GM23248 (cell line): ENCODE measurements at regions not wholly inside any gene's neighbourhood (a gene's known extent, or its start where the extent isn't known, plus 50 kb on each side); places are given as distances from the start of the nearest gene placed in this dataset.

Source experiments
- DNase-seq: peaks from one replicate; pipeline ENCODE4 v3.0.0-alpha.2; 2015
- H2AFZ ChIP-seq: fragments of 200-600 bp; sonication (generic); 2 replicates; pipeline ENCODE4 v1.6.1; 2016; ENCODE audit warnings: antibody characterized with exemption
- H3F3A ChIP-seq: fragments of 200-600 bp; sonication (generic); 2 replicates; pipeline ENCODE4 v1.6.1; 2016; ENCODE audit warnings: mild to moderate bottlenecking, antibody characterized with exemption, mixed run types; ENCODE audit not compliant: insufficient read depth
- H3K27ac ChIP-seq: fragments of 200-600 bp; sonication (generic); 2 replicates; pipeline ENCODE4 v1.5.1; 2016; ENCODE audit warnings: mild to moderate bottlenecking
- H3K27me3 ChIP-seq: fragments of 200-600 bp; sonication (generic); replicated peaks from 2 replicates; pipeline ENCODE4 v1.6.1; 2016; ENCODE audit warnings: mild to moderate bottlenecking; ENCODE audit not compliant: insufficient read depth
- H3K36me3 ChIP-seq: fragments of 200-600 bp; sonication (generic); 2 replicates; pipeline ENCODE4 v1.6.1; 2016; ENCODE audit warnings: low read depth, mild to moderate bottlenecking
- H3K4me1 ChIP-seq: fragments of 200-600 bp; sonication (generic); 2 replicates; pipeline ENCODE4 v1.6.1; 2016; ENCODE audit warnings: mild to moderate bottlenecking; ENCODE audit not compliant: insufficient read depth
- H3K4me2 ChIP-seq: fragments of 200-600 bp; sonication (generic); one replicate; pipeline ENCODE4 v1.6.1; 2016; ENCODE audit warnings: mild to moderate bottlenecking; ENCODE audit not compliant: unreplicated experiment
- H3K4me3 ChIP-seq: fragments of 200-600 bp; sonication (generic); 2 replicates; pipeline ENCODE4 v1.5.1; 2016; ENCODE audit warnings: mild to moderate bottlenecking
- H3K79me2 ChIP-seq: fragments of 200-600 bp; sonication (generic); 2 replicates; pipeline ENCODE4 v1.6.1; 2016; ENCODE audit warnings: mild to moderate bottlenecking; ENCODE audit not compliant: insufficient read depth
- H3K9ac ChIP-seq: fragments of 200-600 bp; sonication (generic); 2 replicates; pipeline ENCODE4 v1.6.1; 2016; ENCODE audit warnings: mild to moderate bottlenecking
- H3K9me2 ChIP-seq: fragments of 200-600 bp; sonication (generic); 2 replicates; pipeline ENCODE4 v1.6.1; 2016; ENCODE audit warnings: mixed run types, mild to moderate bottlenecking, moderate library complexity; ENCODE audit not compliant: insufficient read depth
- H3K9me3 ChIP-seq: fragments of 200-600 bp; sonication (generic); one replicate; pipeline ENCODE4 v1.6.1; 2017; ENCODE audit warnings: low read depth
- H4K20me1 ChIP-seq: fragments of 200-600 bp; sonication (generic); 2 replicates; pipeline ENCODE4 v1.6.0; 2016; ENCODE audit not compliant: insufficient read depth
- EZH2 ChIP-seq: fragments of 200-600 bp; sonication (generic); IDR thresholded peaks from 2 replicates; pipeline ENCODE4 v1.6.1; 2018; ENCODE audit warnings: antibody characterized with exemption, mild to moderate bottlenecking; ENCODE audit not compliant: insufficient read depth, poor library complexity, severe bottlenecking
- EZH2phosphoT487 ChIP-seq: fragments of 200-600 bp; sonication (generic); IDR thresholded peaks from 2 replicates; pipeline ENCODE4 v1.6.1; 2018; ENCODE audit warnings: antibody characterized with exemption, moderate library complexity, mild to moderate bottlenecking, low read depth; ENCODE audit not compliant: insufficient read depth
- WGBS, 2 experiments: methylation state at CpG; one replicate each; pipeline ENCODE4 v1.1.6; 2015 to 2017; ENCODE audit warnings: low lambda C conversion rate in 2 of 2, low coverage in 1 of 2; ENCODE audit errors: missing lambda C conversion rate in 2 of 2; 5-methylcytosine and 5-hydroxymethylcytosine counted together
- in situ Hi-C: fragments of 300-500 bp; cut with MboI; formaldehyde crosslinking; loops from 2 replicates; pipeline ENCODE4 v1.15.0; 2020

GRCh38 chr1:199743227-199743626, 284.3 kb upstream of the NR5A2 start:
- peaks cover 12% of the 10 kb centered on the region for H3K4me1 ChIP-seq
- H4K20me1 ChIP-seq = no peaks in the 10 kb centered on the region
- no peaks in the 10 kb centered on the region for H3K36me3 ChIP-seq
- H3K27ac ChIP-seq = no peak overlapping the region; the same call in 1 of the 2 replicates
- no peaks in the 10 kb centered on the region for H3K9me3 ChIP-seq
- H3F3A ChIP-seq = peaks cover 3% of the 10 kb centered on the region; the same call in 1 of the 2 replicates
- H3K9ac ChIP-seq = no peak overlapping the region
- in situ Hi-C loops = no loop called here
- no peak overlapping the region for H2AFZ ChIP-seq
- H3K4me2 ChIP-seq = no peak overlapping the region
- TF ChIP-seq EZH2phosphoT487 (no peak), EZH2 (no peak)
- H3K9me2 ChIP-seq = no peaks in the 10 kb centered on the region
- peak; percentile 44 for DNase-seq
- H3K27me3 ChIP-seq = no peaks in the 10 kb centered on the region
- no peak overlapping the region for H3K4me3 ChIP-seq
- H3K79me2 ChIP-seq = no peaks in the 10 kb centered on the region
- 75 to 79% methylated on average over 5 of the region's 5 CpGs for WGBS, 2 experiments

GRCh38 chr1:199746666-199747384, 280.7 kb upstream of the NR5A2 start:
- Histone ChIP-seq H3F3A (peaks cover 3% of the 10 kb centered on the region; the same call in 1 of the 2 replicates), H3K9ac (no peak overlapping the region), H3K4me1 (peaks cover 12% of the 10 kb centered on the region), H3K4me2 (no peak overlapping the region), H3K79me2 (no peaks in the 10 kb centered on the region), H3K27ac (no peak overlapping the region), H3K4me3 (no peak overlapping the region), H4K20me1 (no peaks in the 10 kb centered on the region), H3K9me2 (no peaks in the 10 kb centered on the region), H3K27me3 (no peaks in the 10 kb centered on the region), H3K36me3 (no peaks in the 10 kb centered on the region), H2AFZ (no peak overlapping the region), H3K9me3 (no peaks in the 10 kb centered on the region)
- no peak for TF ChIP-seq EZH2phosphoT487
- no peak for TF ChIP-seq EZH2
- DNase-seq = no peak
- in situ Hi-C loops = no loop called here
- 70 to 72% methylated on average over 2 of the region's 2 CpGs for WGBS, 2 experiments

- no peaks in the 10 kb centered on the region for H3K36me3 ChIP-seq
- no peaks in the 10 kb centered on the region for H3F3A ChIP-seq
- H4K20me1 ChIP-seq = no peaks in the 10 kb centered on the region
- H3K9me3 ChIP-seq = no peaks in the 10 kb centered on the region
- no peak for DNase-seq
- no peaks in the 10 kb centered on the region for H3K79me2 ChIP-seq
- H3K9ac ChIP-seq = no peak overlapping the region
- H3K27ac ChIP-seq = no peak overlapping the region
- no peaks in the 10 kb centered on the region for H3K9me2 ChIP-seq
- H3K27me3 ChIP-seq = no peaks in the 10 kb centered on the region
- TF ChIP-seq EZH2phosphoT487 (no peak), EZH2 (no peak)
- H3K4me1 ChIP-seq = peaks cover 4% of the 10 kb centered on the region; the same call in 1 of the 2 replicates
- in situ Hi-C loops = no loop called here
- 50 to 61% methylated on average over 17 of the region's 17 CpGs for WGBS, 2 experiments
- no peak overlapping the region for H3K4me2 ChIP-seq
- H2AFZ ChIP-seq = 0 out of 2 replicates have a peak overlapping the region, but pooled peaks have one; percentile 7
- H3K4me3 ChIP-seq = no peak overlapping the region
These were observed 279.5 kb upstream of the NR5A2 start for GRCh38 chr1:199747984-199748383.

GRCh38 chr1:199751506-199751905, 276.0 kb upstream of the NR5A2 start:
- H3K4me2 ChIP-seq = no peak overlapping the region
- H3F3A ChIP-seq = no peaks in the 10 kb centered on the region
- no peaks in the 10 kb centered on the region for H3K4me1 ChIP-seq
- no peaks in the 10 kb centered on the region for H3K27me3 ChIP-seq
- in situ Hi-C loops = no loop called here
- no peaks in the 10 kb centered on the region for H3K9me3 ChIP-seq
- H4K20me1 ChIP-seq = no peaks in the 10 kb centered on the region
- H3K79me2 ChIP-seq = no peaks in the 10 kb centered on the region
- no peak for DNase-seq
- H3K4me3 ChIP-seq = no peak overlapping the region
- no peak overlapping the region for H2AFZ ChIP-seq
- no peak overlapping the region for H3K27ac ChIP-seq
- H3K9ac ChIP-seq = no peak overlapping the region
- TF ChIP-seq EZH2 (no peak), EZH2phosphoT487 (no peak)
- H3K9me2 ChIP-seq = no peaks in the 10 kb centered on the region
- no peaks in the 10 kb centered on the region for H3K36me3 ChIP-seq
- 58 to 62% methylated on average over 5 of the region's 5 CpGs for WGBS, 2 experiments
